A549 (cell line): ENCODE measurements at regions not wholly inside any gene's neighbourhood (a gene's known extent, or its start where the extent isn't known, plus 50 kb on each side); places are given as distances from the start of the nearest gene placed in this dataset.
"Not testable (repeated sequence)": the region's sequence is repeated elsewhere in the genome, so short reads cannot be mapped to it uniquely, and the experiment has no call there.

Experiments
- ATAC-seq, 2 experiments: fragments of 200-7000 bp in 1 of 2; fragments of >200 bp in 1 of 2; cut with Nextera tagmentation in 1 of 2; cut with Tn5 transposase in 1 of 2; 3 replicates each; pipeline versions ENCODE4 v1.8.0 to v1.9.1; 2018 to 2020; ENCODE audit warnings: mild to moderate bottlenecking in 1 of 2, moderate library complexity in 1 of 2
- CTCF ChIA-PET: fragments of 300-600 bp; sonication (Branson Sonifier 250); formaldehyde crosslinking; extraction: SDS; loops from one replicate; lab custom pipeline; 2021; ENCODE audit warnings: antibody characterized with exemption, inconsistent platforms; lab: Yijun Ruan, JAX
- POLR2A ChIA-PET: fragments of 350-600 bp; formaldehyde crosslinking; extraction: SDS; loops from one replicate; lab custom pipeline; 2021; ENCODE audit warnings: antibody characterized with exemption, inconsistent platforms; lab: Yijun Ruan, JAX
- DNase-seq, 2 experiments: peaks; one replicate each; pipeline versions ENCODE4 v3.0.0 to v3.0.0-alpha.2; 2011 to 2016; ENCODE audit warnings: low read depth in 1 of 2, low spot score in 1 of 2
- FAIRE-seq: peaks from 2 replicates; lab custom pipeline; 2011; peaks lifted over from hg19 to GRCh38; lab: Jason Lieb, UNC
- H3K27ac ChIP-seq, 2 experiments: fragments of >200 bp; sonication (Bioruptor Twin); formaldehyde crosslinking; 3 replicates each; pipeline ENCODE4 v1.5.1; 2016 to 2017
- H3K4me1 ChIP-seq: fragments of >200 bp; sonication (Bioruptor Twin); formaldehyde crosslinking; 3 replicates; pipeline ENCODE4 v1.6.1; 2016
- H3K4me2 ChIP-seq: fragments of >200 bp; sonication (Bioruptor Twin); formaldehyde crosslinking; 3 replicates; pipeline ENCODE4 v1.6.1; 2016
- H3K4me3 ChIP-seq: fragments of >200 bp; sonication (Bioruptor Twin); formaldehyde crosslinking; 3 replicates; pipeline ENCODE4 v1.5.1; 2016
- H3K9me3 ChIP-seq: fragments of >200 bp; sonication (Bioruptor Twin); formaldehyde crosslinking; 3 replicates; pipeline ENCODE4 v1.6.1; 2016
- EHMT2 ChIP-seq: fragments of 200-600 bp; sonication (generic); IDR thresholded peaks from 2 replicates; pipeline ENCODE4 v1.6.1; 2016; ENCODE audit warnings: antibody characterized with exemption, low read depth, mild to moderate bottlenecking, moderate library complexity
- HOXA7 ChIP-seq: fragments of 250-450 bp; sonication (Bioruptor Pico); IDR thresholded peaks from 2 replicates; pipeline ENCODE4 v1.5.0; 2020; ENCODE audit warnings: mild to moderate bottlenecking, moderate library complexity
- HOXB5 ChIP-seq: fragments of 250-450 bp; sonication (Bioruptor Pico); IDR thresholded peaks from 2 replicates; pipeline ENCODE4 v1.5.0; 2020; ENCODE audit warnings: mild to moderate bottlenecking, moderate library complexity
- MAX ChIP-seq: IDR thresholded peaks from 2 replicates; pipeline ENCODE4 v1.6.1; 2012
- MYC ChIP-seq: IDR thresholded peaks from 2 replicates; pipeline ENCODE4 v1.6.1; 2012; ENCODE audit warnings: mild to moderate bottlenecking, inconsistent platforms, low read length, improper control_type of control experiment, borderline replicate concordance
- NR3C1 ChIP-seq: fragments of >200 bp; sonication (Bioruptor Twin); formaldehyde crosslinking; IDR thresholded peaks from 3 replicates; pipeline ENCODE4 v1.6.1; 2017
- PBX3 ChIP-seq: IDR thresholded peaks from 2 replicates; pipeline ENCODE4 v1.6.1; 2012
- POLR2A ChIP-seq: IDR thresholded peaks from 2 replicates; pipeline ENCODE4 v1.6.1; 2012; ENCODE audit warnings: mild to moderate bottlenecking, low read length
- REST ChIP-seq: fragments of 200-600 bp; sonication (generic); IDR thresholded peaks from 2 replicates; pipeline ENCODE4 v1.6.1; 2016; ENCODE audit warnings: antibody characterized with exemption, mild to moderate bottlenecking, moderate library complexity
- SREBF2 ChIP-seq: fragments of 450-650 bp; IDR thresholded peaks from 2 replicates; pipeline ENCODE4 v1.6.1; 2014; ENCODE audit warnings: mild to moderate bottlenecking, moderate library complexity
- WGBS: methylation state at CpG from one replicate; pipeline ENCODE4 v1.1.6; 2017; ENCODE audit errors: missing lambda C conversion rate; 5-methylcytosine and 5-hydroxymethylcytosine counted together
- TF ChIP-seq, protein P1 (sequence below): fragments of >200 bp; sonication (Bioruptor Twin); formaldehyde crosslinking; IDR thresholded peaks from 3 replicates; pipeline ENCODE4 v1.6.1; 2016

GRCh38 chr6:10311546-10312405 lies 103.1 kb downstream of the TFAP2A start:
- H3K9me3 ChIP-seq, FAIRE-seq, H3K4me3 ChIP-seq, DNase-seq, ATAC-seq, POLR2A ChIA-PET, CTCF ChIA-PET, H3K27ac ChIP-seq, H3K4me2 ChIP-seq: not testable (repeated sequence)
- H3K4me1 ChIP-seq, result peaks cover 18% of the 10 kb centered on the region; the same call in 2 of the 3 replicates
- 86% methylated on average over 14 of the region's 14 CpGs for WGBS

- CTCF ChIA-PET, result no interaction called here
- Histone ChIP-seq H3K9me3 (no peaks in the 10 kb centered on the region), H3K27ac (no peak overlapping the region), H3K4me3 (no peak overlapping the region), H3K4me2 (no peak overlapping the region), H3K4me1 (peaks cover 19% of the 10 kb centered on the region)
- no peak for TF ChIP-seq NR3C1
- TF ChIP-seq PBX3, result no peak
- TF ChIP-seq POLR2A, result no peak
- 65% methylated on average over 10 of the region's 10 CpGs for WGBS
- FAIRE-seq (no peak), DNase-seq (no peak), ATAC-seq (no peak)
- POLR2A ChIA-PET, result no interaction called here
Observed at GRCh38 chr6:10310826-10311225, 104.0 kb downstream of the TFAP2A start.

DNA sequence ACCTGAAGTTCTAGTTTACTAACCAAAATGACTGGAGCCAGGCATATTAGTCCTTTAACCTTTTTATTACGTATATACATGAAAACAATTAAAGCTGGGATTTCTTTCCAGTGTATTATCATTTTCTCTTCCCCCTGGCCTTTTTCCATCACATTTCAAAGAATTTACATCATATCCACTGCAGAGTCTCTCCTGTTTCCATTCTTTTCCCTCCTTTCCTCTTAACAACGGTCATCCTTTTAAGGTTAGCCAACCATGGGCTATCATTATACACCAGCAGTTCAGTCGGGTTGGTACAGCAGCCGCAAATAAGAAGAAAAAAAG lies 104.6 kb downstream of the TFAP2A start:
- H3K27ac ChIP-seq, result no peak overlapping the region
- no peak overlapping the region for H3K4me3 ChIP-seq
- H3K4me2 ChIP-seq, result no peak overlapping the region
- H3K9me3 ChIP-seq, result no peaks in the 10 kb centered on the region
- 79% methylated on average over 4 of the region's 4 CpGs for WGBS
- TF ChIP-seq EHMT2 (no peak), HOXB5 (CRISPR knock-in tag) (no peak), MYC (no peak), REST (no peak), SREBF2 (no peak), HOXA7 (no peak)
- TF ChIP-seq, protein P1, sequence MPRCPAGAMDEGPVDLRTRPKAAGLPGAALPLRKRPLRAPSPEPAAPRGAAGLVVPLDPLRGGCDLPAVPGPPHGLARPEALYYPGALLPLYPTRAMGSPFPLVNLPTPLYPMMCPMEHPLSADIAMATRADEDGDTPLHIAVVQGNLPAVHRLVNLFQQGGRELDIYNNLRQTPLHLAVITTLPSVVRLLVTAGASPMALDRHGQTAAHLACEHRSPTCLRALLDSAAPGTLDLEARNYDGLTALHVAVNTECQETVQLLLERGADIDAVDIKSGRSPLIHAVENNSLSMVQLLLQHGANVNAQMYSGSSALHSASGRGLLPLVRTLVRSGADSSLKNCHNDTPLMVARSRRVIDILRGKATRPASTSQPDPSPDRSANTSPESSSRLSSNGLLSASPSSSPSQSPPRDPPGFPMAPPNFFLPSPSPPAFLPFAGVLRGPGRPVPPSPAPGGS, result no peak
- CTCF ChIA-PET, result interaction anchor here (0.6 kb wide), 1 partner anchor 13 kb away, joined by 3 read pairs; no protein-coding TSS in a partner anchor
- H3K4me1 ChIP-seq, result peaks cover 20% of the 10 kb centered on the region
- POLR2A ChIA-PET, result no interaction called here
- FAIRE-seq (no peak), ATAC-seq (no peak), DNase-seq (no peak)

DNA sequence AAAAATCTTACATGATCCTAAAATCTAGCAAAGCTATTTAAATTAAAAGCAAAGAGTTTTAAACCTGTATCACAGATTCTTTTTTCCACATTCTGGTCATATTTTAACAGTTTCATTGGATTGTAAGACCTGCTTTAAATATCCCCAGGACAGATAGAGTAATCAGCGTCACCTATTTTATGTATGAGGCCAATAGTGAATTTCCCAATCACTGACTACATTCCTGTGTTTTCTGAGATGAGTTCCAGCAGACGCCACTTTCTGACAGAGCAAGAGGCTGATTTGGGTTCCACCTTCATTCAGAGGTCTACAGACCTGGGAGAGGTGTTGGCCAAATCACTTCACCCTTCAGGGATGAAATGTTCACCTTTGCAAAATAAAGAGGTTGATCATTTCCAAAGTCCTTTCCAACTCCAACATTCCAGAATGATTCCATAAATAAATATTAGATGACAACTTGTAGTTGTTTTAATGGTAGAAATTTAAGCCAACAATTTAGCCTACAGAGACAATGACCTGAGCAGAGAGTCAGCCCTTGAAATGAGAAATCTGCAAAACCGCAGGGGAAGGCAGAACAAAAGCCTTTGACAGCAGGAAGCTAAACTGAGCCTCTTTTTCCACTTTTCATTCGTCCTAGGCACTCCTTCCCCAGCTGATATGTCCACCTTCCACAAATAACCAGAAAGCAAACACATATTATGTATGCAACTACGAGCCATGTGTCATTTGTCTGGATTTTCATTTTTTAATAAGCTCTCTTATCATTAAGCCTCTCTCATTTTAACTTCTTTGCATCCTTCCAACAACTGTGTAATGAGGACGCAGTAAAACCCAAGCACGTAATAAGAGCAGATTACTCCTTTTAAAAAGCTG lies 105.2 kb downstream of the TFAP2A start:
- H3K27ac ChIP-seq, result no peak overlapping the region
- DNase-seq (no peak), ATAC-seq (no peak), FAIRE-seq (no peak)
- WGBS, result 74% methylated on average over 7 of the region's 7 CpGs
- no peak for TF ChIP-seq MAX
- H3K4me1 ChIP-seq, result peaks cover 21% of the 10 kb centered on the region
- no peak overlapping the region for H3K4me3 ChIP-seq
- ChIA-PET CTCF (interaction anchor here (0.6 kb wide), 1 partner anchor 13 kb away, joined by 3 read pairs; no protein-coding TSS in a partner anchor), POLR2A (no interaction called here)
- H3K9me3 ChIP-seq, result no peaks in the 10 kb centered on the region
- no peak overlapping the region for H3K4me2 ChIP-seq
